ENCODE measurements at regions not wholly inside any gene's neighbourhood (a gene's known extent, or its start where the extent isn't known, plus 50 kb on each side); places are given as distances from the start of the nearest gene placed in this dataset.
"Not testable (repeated sequence)": the region's sequence is repeated elsewhere in the genome, so short reads cannot be mapped to it uniquely, and the experiment has no call there.

- H3K9me3 Mint-ChIP-seq = peaks cover 8 to 33% (median 18%) of the 10 kb centered on the region in 7 donors
- not testable (repeated sequence) for H3K36me3 Mint-ChIP-seq; H3K27me3 Mint-ChIP-seq; H3K27ac Mint-ChIP-seq; H3K4me1 Mint-ChIP-seq; DNase-seq; ATAC-seq (ENCODE audit: low read depth in 2 of 2); H3K4me3 Mint-ChIP-seq
These were observed 160.0 kb upstream of the IRS4 start for GRCh38 chrX:108896349-108896748.

GRCh38 chrX:108892501-108892900 is 156.1 kb upstream of the IRS4 start:
- DNase-seq (no peak), ATAC-seq (ENCODE audit: low read depth in 2 of 2) (no peak)
- H3K9me3 Mint-ChIP-seq = peaks cover 8 to 36% (median 19%) of the 10 kb centered on the region in 7 donors

GRCh38 chrX:108875548-108875947 is 139.2 kb upstream of the IRS4 start:
- ATAC-seq (ENCODE audit: low read depth in 2 of 2) (no peak), DNase-seq (no peak)
- H3K4me1 Mint-ChIP-seq = no peaks in the 10 kb centered on the region
- H3K27ac Mint-ChIP-seq = no peak overlapping the region
- H3K36me3 Mint-ChIP-seq = no peaks in the 10 kb centered on the region
- no peak overlapping the region for H3K4me3 Mint-ChIP-seq
- H3K9me3 Mint-ChIP-seq = peaks cover 3 to 24% (median 11%) of the 10 kb centered on the region in 7 donors
- no peaks in the 10 kb centered on the region for H3K27me3 Mint-ChIP-seq

More at GRCh38 chrX:108892501-108892900, 156.1 kb upstream of the IRS4 start:
- Mint-ChIP-seq H3K27ac (no peak overlapping the region), H3K4me3 (no peak overlapping the region), H3K36me3 (no peaks in the 10 kb centered on the region), H3K4me1 (no peaks in the 10 kb centered on the region), H3K27me3 (no peaks in the 10 kb centered on the region)

GRCh38 chrX:108843039-108843438 is 106.7 kb upstream of the IRS4 start:
- ATAC-seq (ENCODE audit: low read depth in 2 of 2); H3K4me3 Mint-ChIP-seq: not testable (repeated sequence)

GRCh38 chrX:108833993-108834392 is 97.6 kb upstream of the IRS4 start:
- H3K4me1 Mint-ChIP-seq = no peaks in the 10 kb centered on the region
- no peaks in the 10 kb centered on the region for H3K36me3 Mint-ChIP-seq
- ATAC-seq (ENCODE audit: low read depth in 2 of 2) = no peak
- DNase-seq = no peak
- H3K4me3 Mint-ChIP-seq = no peak overlapping the region
- no peaks in the 10 kb centered on the region for H3K27me3 Mint-ChIP-seq
- H3K27ac Mint-ChIP-seq = no peak overlapping the region
- H3K9me3 Mint-ChIP-seq = no peaks in the 10 kb centered on the region

More at GRCh38 chrX:108843039-108843438, 106.7 kb upstream of the IRS4 start:
- DNase-seq, H3K27me3 Mint-ChIP-seq, H3K36me3 Mint-ChIP-seq, H3K4me1 Mint-ChIP-seq, H3K27ac Mint-ChIP-seq: not testable (repeated sequence)
- H3K9me3 Mint-ChIP-seq = peaks cover 0 to 11% (median 5%) of the 10 kb centered on the region in 7 donors

GRCh38 chrX:108811891-108812290 is 75.5 kb upstream of the IRS4 start:
- no peak for DNase-seq
- peaks cover 0 to 20% (median 5%) of the 10 kb centered on the region in 7 donors for H3K9me3 Mint-ChIP-seq
- no peak overlapping the region for H3K4me3 Mint-ChIP-seq
- no peaks in the 10 kb centered on the region for H3K4me1 Mint-ChIP-seq
- H3K27ac Mint-ChIP-seq = no peak overlapping the region
- H3K27me3 Mint-ChIP-seq = no peaks in the 10 kb centered on the region
- ATAC-seq (ENCODE audit: low read depth in 2 of 2) = no peak
- H3K36me3 Mint-ChIP-seq = no peaks in the 10 kb centered on the region

GRCh38 chrX:108795240-108795639 is 58.9 kb upstream of the IRS4 start:
- no peaks in the 10 kb centered on the region for H3K4me1 Mint-ChIP-seq
- H3K36me3 Mint-ChIP-seq = no peaks in the 10 kb centered on the region
- no peaks in the 10 kb centered on the region for H3K27me3 Mint-ChIP-seq
- H3K9me3 Mint-ChIP-seq = peaks cover 0 to 9% (median 4%) of the 10 kb centered on the region in 7 donors
- no peak overlapping the region for H3K27ac Mint-ChIP-seq
- ATAC-seq (ENCODE audit: low read depth in 2 of 2) (no peak), DNase-seq (no peak)
- H3K4me3 Mint-ChIP-seq = no peak overlapping the region
